ENCODE measurements at regions not wholly inside any gene's neighbourhood (a gene's known extent, or its start where the extent isn't known, plus 50 kb on each side); places are given as distances from the start of the nearest gene placed in this dataset.

GRCh38 chr9:27715651-27716050, 142.4 kb upstream of the C9orf72 start:
- Mint-ChIP-seq H3K27ac (no peak overlapping the region), H3K9me3 (no peaks in the 10 kb centered on the region), H3K27me3 (ENCODE audit: insufficient read depth) (peaks cover 1% of the 10 kb centered on the region), H3K36me3 (ENCODE audit: low read depth) (no peaks in the 10 kb centered on the region), H3K4me1 (peaks cover 10% of the 10 kb centered on the region), H3K4me3 (no peak overlapping the region)
- H3K27ac ChIP-seq (ENCODE audit: low read depth, low read length): no peak overlapping the region
- H3K9ac ChIP-seq (ENCODE audit: extremely low read depth, low read length, poor library complexity, severe bottlenecking): no peak overlapping the region
- no peak overlapping the region for H3K4me3 ChIP-seq (ENCODE audit: low read length)
- peak; percentile 62 for DNase-seq
- H3K9me3 ChIP-seq (ENCODE audit: control insufficient read depth, low read length): no peaks in the 10 kb centered on the region
- H3K27me3 ChIP-seq (ENCODE audit: control insufficient read depth, insufficient read depth, low read length, poor library complexity, severe bottlenecking): no peaks in the 10 kb centered on the region
- peaks cover 3% of the 10 kb centered on the region for H3K4me1 ChIP-seq (ENCODE audit: control insufficient read depth, insufficient read depth, low read length)
- TF ChIP-seq CTCF (conservative IDR thresholded peaks at IDR 0.05): no peak
- H3K36me3 ChIP-seq (ENCODE audit: control insufficient read depth, insufficient read depth, low read length): no peaks in the 10 kb centered on the region
- WGBS, 2 experiments (ENCODE audit: insufficient coverage in 1 of 2, insufficient read length in 1 of 2): 73 to 100% methylated on average over 1 to 2 of the region's 2 CpGs

- Histone ChIP-seq H3K9me3 (ENCODE audit: control insufficient read depth, low read length) (no peaks in the 10 kb centered on the region), H3K36me3 (ENCODE audit: control insufficient read depth, insufficient read depth, low read length) (no peaks in the 10 kb centered on the region), H3K9ac (ENCODE audit: extremely low read depth, low read length, poor library complexity, severe bottlenecking) (no peak overlapping the region), H3K27me3 (ENCODE audit: control insufficient read depth, insufficient read depth, low read length, poor library complexity, severe bottlenecking) (no peaks in the 10 kb centered on the region), H3K27ac (ENCODE audit: low read depth, low read length) (no peak overlapping the region), H3K4me3 (ENCODE audit: low read length) (no peak overlapping the region), H3K4me1 (ENCODE audit: control insufficient read depth, insufficient read depth, low read length) (peaks cover 3% of the 10 kb centered on the region)
- H3K4me1 Mint-ChIP-seq: peaks cover 10% of the 10 kb centered on the region
- no peaks in the 10 kb centered on the region for H3K36me3 Mint-ChIP-seq (ENCODE audit: low read depth)
- TF ChIP-seq CTCF (conservative IDR thresholded peaks at IDR 0.05): no peak
- WGBS, 2 experiments (ENCODE audit: insufficient coverage in 1 of 2, insufficient read length in 1 of 2): 96% methylated on average over 2 of the region's 2 CpGs; no CpG with 5 or more reads in 1 of the 2 experiments
- H3K4me3 Mint-ChIP-seq: no peak overlapping the region
- no peaks in the 10 kb centered on the region for H3K27me3 Mint-ChIP-seq (ENCODE audit: insufficient read depth)
- DNase-seq: no peak
- no peak overlapping the region for H3K27ac Mint-ChIP-seq
- H3K9me3 Mint-ChIP-seq: no peaks in the 10 kb centered on the region
Observed at GRCh38 chr9:27717991-27718390, 144.7 kb upstream of the C9orf72 start.

- Mint-ChIP-seq H3K4me3 (no peak overlapping the region), H3K9me3 (no peaks in the 10 kb centered on the region), H3K27me3 (ENCODE audit: insufficient read depth) (no peaks in the 10 kb centered on the region), H3K36me3 (ENCODE audit: low read depth) (no peaks in the 10 kb centered on the region), H3K4me1 (peaks cover 10% of the 10 kb centered on the region), H3K27ac (no peak overlapping the region)
- H3K4me1 ChIP-seq (ENCODE audit: control insufficient read depth, insufficient read depth, low read length): peaks cover 3% of the 10 kb centered on the region
- no peak overlapping the region for H3K27ac ChIP-seq (ENCODE audit: low read depth, low read length)
- 94 to 100% methylated on average over 1 to 2 of the region's 2 CpGs for WGBS, 2 experiments (ENCODE audit: insufficient coverage in 1 of 2, insufficient read length in 1 of 2)
- no peaks in the 10 kb centered on the region for H3K36me3 ChIP-seq (ENCODE audit: control insufficient read depth, insufficient read depth, low read length)
- TF ChIP-seq CTCF (conservative IDR thresholded peaks at IDR 0.05): no peak
- no peak overlapping the region for H3K9ac ChIP-seq (ENCODE audit: extremely low read depth, low read length, poor library complexity, severe bottlenecking)
- DNase-seq: no peak
- no peak overlapping the region for H3K4me3 ChIP-seq (ENCODE audit: low read length)
- no peaks in the 10 kb centered on the region for H3K9me3 ChIP-seq (ENCODE audit: control insufficient read depth, low read length)
- no peaks in the 10 kb centered on the region for H3K27me3 ChIP-seq (ENCODE audit: control insufficient read depth, insufficient read depth, low read length, poor library complexity, severe bottlenecking)
Observed at GRCh38 chr9:27719711-27720110, 146.4 kb upstream of the C9orf72 start.
